Hippocampal formation (tissue), 2 donors: ENCODE measurements at regions not wholly inside any gene's neighbourhood (a gene's known extent, or its start where the extent isn't known, plus 50 kb on each side); places are given as distances from the start of the nearest gene placed in this dataset.

Source experiments
- DNase-seq, 2 donors: peaks; one replicate each; lab custom pipeline; 2025; lab: John Stamatoyannopoulos, UW

DNA sequence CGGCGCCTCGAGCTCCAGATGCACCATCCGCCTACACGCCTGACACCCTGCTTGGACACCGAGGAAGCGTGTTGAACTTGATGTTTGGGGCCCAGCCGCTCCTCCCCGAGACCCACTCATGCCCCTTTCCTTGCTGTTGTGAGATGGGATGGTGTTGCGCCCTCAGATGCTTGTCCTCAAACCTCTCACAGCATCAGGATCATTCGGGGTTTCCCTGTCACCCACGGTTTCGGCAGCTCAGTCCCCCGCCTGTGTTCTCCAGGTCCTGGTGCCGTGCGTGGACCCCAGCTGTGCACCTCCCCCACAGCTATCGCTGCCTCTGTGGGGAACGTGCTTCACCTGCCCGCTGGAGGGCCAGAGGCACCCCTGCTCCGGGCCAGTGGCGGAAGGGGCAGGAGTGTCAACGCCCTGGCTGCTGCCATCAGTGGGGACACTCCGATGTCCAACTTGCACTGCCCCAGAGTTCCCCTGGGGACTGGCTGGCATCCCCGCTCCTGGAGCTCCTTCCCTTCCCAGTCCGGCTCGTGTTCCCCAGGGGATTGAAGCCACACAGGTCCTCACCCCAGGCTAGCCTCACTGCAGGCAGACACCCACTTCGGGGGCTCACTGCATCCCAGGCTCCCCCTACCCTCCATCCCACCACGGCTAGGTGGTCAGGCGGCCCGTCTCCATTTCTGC is 82.3 kb upstream of the ADRA2C start:
- DNase-seq: no peak

GRCh38 chr4:3683077-3683743 is 83.0 kb upstream of the ADRA2C start:
- DNase-seq: no peak

DNA sequence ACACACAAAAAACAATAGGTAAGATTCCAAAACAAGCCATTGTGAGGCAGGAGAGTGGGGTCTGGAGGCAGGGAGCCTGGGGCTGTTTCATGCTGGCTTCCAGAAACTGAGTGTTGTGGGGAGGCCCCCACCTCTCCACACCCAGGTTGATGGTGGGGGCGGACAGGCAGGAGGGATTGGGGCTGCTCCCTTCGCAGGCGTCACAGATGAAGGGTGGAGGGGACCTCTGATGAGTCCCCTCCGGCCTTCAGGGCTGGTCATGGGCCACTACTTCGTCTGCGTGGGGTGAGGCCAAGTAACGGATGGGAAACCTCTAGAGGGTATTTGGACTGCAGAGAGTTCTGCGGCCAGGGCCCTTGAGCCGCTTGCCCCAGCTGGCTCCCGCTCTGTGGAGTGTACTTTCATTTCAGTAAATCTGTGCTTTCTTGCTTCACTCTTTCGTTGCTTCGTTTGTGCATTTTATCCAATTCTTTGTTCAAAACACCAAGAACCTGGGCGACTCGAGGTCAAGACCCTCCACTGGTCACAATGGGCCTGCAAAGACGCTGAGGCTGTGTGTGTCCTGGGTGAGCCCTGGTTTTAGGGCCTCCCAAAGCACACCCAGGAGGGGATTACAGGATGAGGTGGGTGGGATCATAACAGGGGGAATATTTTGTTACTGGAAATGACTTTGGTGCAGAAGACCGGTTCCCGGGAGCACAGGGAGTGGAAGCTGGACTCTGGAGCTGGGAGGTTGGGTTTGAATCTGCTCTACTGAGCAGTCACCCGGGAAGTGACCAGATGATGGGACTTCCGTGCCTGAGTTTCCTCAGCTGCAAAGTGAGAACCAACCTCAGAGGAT is 83.7 kb upstream of the ADRA2C start:
- no peak for DNase-seq

DNA sequence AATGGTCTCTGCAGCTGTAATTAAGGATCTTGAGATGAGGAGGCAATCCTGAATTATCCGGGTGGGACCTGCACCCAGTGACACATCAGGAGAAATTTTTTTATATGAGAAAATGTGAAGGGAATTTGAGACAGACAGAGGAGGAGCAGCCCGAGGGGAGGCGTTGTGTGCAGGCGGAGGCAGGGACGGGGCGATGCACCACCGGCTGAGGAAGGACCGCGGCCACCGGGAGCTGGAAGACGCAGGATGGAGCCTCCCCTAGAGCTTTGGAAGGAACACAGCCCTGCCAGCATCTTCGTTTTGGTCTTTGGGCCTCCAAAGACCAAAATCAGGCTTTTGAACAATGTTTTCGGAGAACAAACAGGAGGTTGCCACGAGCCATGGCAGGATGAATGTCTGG is 85.0 kb upstream of the ADRA2C start:
- DNase-seq: no peak

DNA sequence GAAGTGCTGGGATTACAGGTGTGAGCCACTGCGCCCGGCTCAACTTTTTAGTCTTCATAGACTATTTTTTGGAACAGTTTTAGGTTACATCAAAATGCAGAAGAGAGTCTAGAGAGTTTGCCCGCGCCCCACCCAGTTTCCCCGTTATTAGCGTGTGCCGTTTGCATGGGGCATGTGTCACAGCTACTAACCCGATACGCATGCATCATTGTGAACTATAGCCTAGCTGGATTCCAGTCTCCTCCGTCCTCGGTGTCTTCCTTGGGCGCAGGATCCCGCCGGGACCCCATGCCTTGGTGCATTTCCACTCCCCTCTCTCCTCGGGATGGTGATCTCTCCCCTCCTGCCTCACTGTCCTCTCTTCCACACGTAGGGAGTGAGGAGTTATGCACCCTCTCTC is 85.5 kb upstream of the ADRA2C start:
- DNase-seq: no peak

GRCh38 chr4:3679851-3680311 is 86.3 kb upstream of the ADRA2C start:
- no peak for DNase-seq

DNA sequence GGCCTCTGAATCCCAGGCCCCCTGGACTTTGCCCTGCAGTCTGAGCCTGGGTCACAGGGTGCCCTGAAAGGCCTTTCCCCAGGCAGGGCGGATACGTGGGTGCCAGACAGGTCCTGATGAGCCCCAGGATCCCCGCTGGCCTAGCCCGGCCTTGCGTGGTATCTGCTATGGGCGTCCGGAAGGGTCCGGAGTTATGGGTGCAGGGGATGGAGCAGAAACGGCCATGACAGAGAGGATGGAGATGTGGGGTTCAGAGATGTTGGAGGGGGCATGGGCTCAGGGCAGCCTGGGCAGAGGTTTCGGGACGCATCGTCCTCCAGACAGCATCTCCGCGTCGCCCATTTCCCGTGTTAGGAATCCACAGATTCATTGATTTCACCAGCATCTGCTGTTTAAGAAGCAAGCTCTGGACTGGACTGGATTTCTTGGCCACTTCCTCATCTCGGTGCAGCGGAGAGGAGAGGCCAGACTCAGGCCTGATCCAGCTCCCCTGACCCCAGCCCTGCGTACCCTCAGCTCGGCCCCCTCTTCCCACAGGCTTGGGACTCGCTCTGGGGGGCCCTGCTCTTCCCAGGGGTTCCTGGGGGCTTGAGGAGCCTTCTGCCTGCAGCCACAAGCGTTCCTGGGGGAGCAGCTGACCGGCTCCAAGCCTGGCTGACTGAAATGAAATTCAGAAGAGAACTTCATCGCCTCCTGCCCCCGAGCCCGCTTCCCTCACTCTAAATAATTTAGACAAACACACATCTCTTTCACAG is 86.9 kb upstream of the ADRA2C start:
- no peak for DNase-seq

GRCh38 chr4:3677748-3678070 is 88.5 kb upstream of the ADRA2C start:
- DNase-seq: no peak

DNA sequence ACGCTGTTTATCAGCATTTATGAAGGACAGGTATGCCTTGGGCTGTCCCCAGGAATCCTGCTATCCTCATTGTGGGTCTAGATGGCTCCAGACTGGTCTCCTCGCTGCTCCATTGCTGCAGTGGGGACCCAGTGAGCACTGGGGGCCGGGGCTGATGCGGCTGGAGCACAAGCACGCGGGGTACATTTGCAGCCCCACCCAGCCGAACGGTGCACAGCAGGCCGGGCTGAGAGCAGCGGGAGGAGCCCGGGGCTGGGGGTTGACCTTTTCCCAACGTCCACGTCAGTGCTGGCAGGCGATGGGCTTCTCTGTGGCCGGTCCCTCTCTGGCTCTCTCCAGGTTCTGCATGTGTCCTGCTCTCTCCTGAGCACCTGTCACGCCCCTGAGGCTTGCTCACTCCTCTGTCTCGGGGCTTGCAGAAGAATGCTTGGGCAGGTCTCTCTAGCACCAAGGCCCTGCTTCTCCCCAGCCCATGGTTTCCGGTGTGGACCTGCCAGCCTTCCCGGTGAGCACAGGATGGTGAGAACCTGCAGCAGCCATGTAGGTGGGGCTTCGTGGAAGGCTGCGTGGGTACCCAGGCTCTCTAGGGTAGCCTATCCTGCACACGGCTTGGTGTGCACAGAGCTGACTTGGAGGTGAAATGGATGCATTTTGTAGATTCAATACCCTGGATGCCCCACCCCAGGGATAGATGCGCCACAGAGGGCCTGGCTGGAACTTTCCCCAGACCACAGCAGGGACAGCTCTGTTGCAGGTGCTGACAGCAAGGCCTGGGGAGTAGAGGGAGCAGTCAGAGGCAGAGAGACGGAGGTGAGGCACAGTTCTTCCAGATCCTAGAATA is 89.1 kb upstream of the ADRA2C start:
- DNase-seq: no peak

GRCh38 chr4:3676196-3676595 is 90.0 kb upstream of the ADRA2C start:
- DNase-seq: no peak

GRCh38 chr4:3675251-3676115 is 90.7 kb upstream of the ADRA2C start:
- DNase-seq: no peak

GRCh38 chr4:3674479-3674851 is 91.7 kb upstream of the ADRA2C start:
- DNase-seq: no peak

GRCh38 chr4:3673716-3674478 is 92.3 kb upstream of the ADRA2C start:
- DNase-seq: no peak

GRCh38 chr4:3673176-3673575 is 93.0 kb upstream of the ADRA2C start:
- no peak for DNase-seq

- no peak for DNase-seq
These were observed 93.7 kb upstream of the ADRA2C start for GRCh38 chr4:3672465-3672831.

DNA sequence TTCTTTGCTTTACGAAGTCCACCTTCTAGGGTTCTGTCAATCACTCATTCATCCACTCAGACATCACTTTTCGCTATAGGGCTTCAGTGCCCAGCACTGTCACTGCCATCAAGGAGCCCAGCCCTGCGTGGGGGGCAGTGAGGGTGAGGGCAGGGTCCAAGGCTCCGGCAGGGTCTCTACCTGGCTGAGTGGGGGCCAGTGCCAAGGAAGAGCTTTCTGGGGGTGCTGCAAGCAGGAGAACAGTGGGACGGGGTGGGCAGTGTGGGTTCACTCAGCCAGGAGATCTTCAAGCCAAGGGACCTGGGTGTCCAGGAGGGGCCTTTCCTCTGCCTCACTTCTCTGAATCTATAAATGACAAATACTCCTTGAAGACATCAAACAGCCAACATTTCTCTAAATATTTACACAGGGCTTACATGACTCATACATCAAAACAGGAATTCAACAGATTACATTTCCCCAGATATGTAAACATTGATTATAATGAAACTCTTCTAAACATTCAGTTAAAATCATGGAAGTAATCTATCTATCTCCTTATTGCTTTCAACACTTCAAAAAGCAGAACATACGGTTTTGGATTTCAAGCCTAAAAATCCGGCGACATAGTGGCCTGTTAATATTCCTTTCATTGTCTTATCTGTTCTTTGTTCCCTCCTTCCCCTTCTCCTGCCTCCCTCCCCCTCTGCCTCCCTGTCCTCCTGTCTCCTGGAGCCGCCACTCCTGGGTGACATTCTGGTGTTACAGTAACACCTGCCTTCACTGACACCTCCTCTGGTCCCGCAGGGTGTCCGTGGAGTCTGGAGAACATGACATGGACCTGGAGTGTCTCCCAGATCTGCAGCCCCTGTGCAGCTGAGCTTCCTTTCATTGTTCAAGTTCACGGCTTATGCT is 94.4 kb upstream of the ADRA2C start:
- DNase-seq: no peak

GRCh38 chr4:3670521-3671519 is 95.4 kb upstream of the ADRA2C start:
- no peak for DNase-seq
